Peyer's patch (tissue), 4 donors: ENCODE measurements at regions not wholly inside any gene's neighbourhood (a gene's known extent, or its start where the extent isn't known, plus 50 kb on each side); places are given as distances from the start of the nearest gene placed in this dataset.

Experiments
- DNase-seq, 3 donors: peaks; one replicate each; pipeline ENCODE4 v3.0.0-alpha.2; 2017 to 2019
- H3K27ac ChIP-seq, 4 donors: fragments of 200-600 bp; sonication (generic); one replicate each; pipeline ENCODE4 v1.5.1; 2016 to 2019
- H3K27me3 ChIP-seq, 2 donors: fragments of 200-600 bp; sonication (generic); one replicate each; pipeline ENCODE4 v1.5.1; 2019
- H3K36me3 ChIP-seq, 3 donors: fragments of 200-600 bp; sonication (generic); one replicate each; pipeline ENCODE4 v1.5.1; 2016 to 2019
- H3K4me1 ChIP-seq, 4 donors: fragments of 200-600 bp; sonication (generic); one replicate each; pipeline ENCODE4 v1.5.1; 2016 to 2019
- H3K4me3 ChIP-seq, 4 donors: fragments of 200-600 bp; sonication (generic); 1 replicate in 3 of 4; 2 replicates in 1 of 4; pipeline ENCODE4 v1.5.1; 2016 to 2019; ENCODE audit warnings: mild to moderate bottlenecking in 1 of 4
- H3K9me3 ChIP-seq, 4 donors: fragments of 200-600 bp; sonication (generic); one replicate each; pipeline ENCODE4 v1.5.1; 2016 to 2019; ENCODE audit warnings: mild to moderate bottlenecking in 1 of 4
- POLR2A ChIP-seq, 2 donors: fragments of 450-650 bp; IDR thresholded peaks; one replicate each; pipeline ENCODE4 v1.5.1; 2017; ENCODE audit warnings: antibody characterized with exemption in 2 of 2, mild to moderate bottlenecking in 2 of 2, moderate library complexity in 2 of 2
- TF ChIP-seq, protein P1 (sequence below), 6 experiments: fragments of 450-650 bp in 4 of 6; fragments of 200-600 bp in 2 of 6; sonication (generic) in 1 of 6; IDR thresholded peaks; one replicate each; pipeline ENCODE4 v1.5.1; 2017 to 2019; ENCODE audit warnings: antibody characterized with exemption in 6 of 6, mild to moderate bottlenecking in 3 of 6, moderate library complexity in 1 of 6

- no peak overlapping the region for H3K4me3 ChIP-seq
- H3K36me3 ChIP-seq = no peaks in the 10 kb centered on the region
- TF ChIP-seq, protein P1, sequence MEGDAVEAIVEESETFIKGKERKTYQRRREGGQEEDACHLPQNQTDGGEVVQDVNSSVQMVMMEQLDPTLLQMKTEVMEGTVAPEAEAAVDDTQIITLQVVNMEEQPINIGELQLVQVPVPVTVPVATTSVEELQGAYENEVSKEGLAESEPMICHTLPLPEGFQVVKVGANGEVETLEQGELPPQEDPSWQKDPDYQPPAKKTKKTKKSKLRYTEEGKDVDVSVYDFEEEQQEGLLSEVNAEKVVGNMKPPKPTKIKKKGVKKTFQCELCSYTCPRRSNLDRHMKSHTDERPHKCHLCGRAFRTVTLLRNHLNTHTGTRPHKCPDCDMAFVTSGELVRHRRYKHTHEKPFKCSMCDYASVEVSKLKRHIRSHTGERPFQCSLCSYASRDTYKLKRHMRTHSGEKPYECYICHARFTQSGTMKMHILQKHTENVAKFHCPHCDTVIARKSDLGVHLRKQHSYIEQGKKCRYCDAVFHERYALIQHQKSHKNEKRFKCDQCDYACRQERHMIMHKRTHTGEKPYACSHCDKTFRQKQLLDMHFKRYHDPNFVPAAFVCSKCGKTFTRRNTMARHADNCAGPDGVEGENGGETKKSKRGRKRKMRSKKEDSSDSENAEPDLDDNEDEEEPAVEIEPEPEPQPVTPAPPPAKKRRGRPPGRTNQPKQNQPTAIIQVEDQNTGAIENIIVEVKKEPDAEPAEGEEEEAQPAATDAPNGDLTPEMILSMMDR (IDR thresholded peaks at IDR 0.05) = no peak
- TF ChIP-seq POLR2A (IDR thresholded peaks at IDR 0.05) = no peak
- H3K27ac ChIP-seq = no peak overlapping the region
- no peaks in the 10 kb centered on the region for H3K9me3 ChIP-seq
- DNase-seq = no peak
- no peaks in the 10 kb centered on the region for H3K4me1 ChIP-seq
- no peaks in the 10 kb centered on the region for H3K27me3 ChIP-seq
Measured at GRCh38 chr2:207304761-207305160, 139.0 kb upstream of the KLF7 start.

DNA sequence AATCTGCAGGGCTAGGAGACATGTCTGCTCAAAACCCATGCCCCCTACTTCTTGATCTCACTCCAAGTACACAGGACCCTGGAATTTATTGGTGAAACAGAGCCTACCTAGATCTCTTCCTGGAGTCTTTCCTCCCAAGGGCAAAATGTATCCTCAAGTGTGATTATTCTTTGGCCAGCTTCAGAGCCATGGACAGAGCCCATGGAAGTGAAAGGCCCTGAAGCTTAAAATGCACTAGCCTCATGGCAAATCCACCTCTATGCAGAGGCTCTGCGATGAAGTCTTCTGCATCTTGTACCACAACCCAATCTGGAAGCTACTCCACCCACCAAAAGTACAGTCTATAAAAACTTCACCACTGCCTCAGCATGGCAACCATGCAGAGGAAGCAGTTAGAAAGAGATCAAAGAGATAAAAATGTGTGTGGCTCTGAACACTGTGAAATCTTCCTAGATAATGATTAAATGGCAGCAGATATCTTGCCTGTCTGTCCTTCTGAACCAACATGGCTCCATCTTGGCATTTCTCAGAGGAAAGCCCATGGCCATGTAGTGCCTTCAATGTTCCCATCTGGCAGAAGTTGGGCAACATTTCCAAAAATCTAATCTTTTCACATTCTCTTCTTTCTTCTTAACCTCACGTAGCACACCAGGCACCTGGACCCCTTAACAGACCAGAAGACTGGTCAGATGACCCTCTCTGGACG, 142.9 kb upstream of the KLF7 start:
- Histone ChIP-seq H3K36me3 (no peaks in the 10 kb centered on the region), H3K4me1 (peaks cover 0 to 6% (median 0%) of the 10 kb centered on the region in 4 donors)
- no peak for TF ChIP-seq POLR2A (IDR thresholded peaks at IDR 0.05)
- TF ChIP-seq, protein P1 (IDR thresholded peaks at IDR 0.05) = no peak

GRCh38 chr2:207311316-207312005, 145.7 kb upstream of the KLF7 start:
- TF ChIP-seq, protein P1 (IDR thresholded peaks at IDR 0.05) = peak in 1 of 6 experiments; percentile 14
- TF ChIP-seq POLR2A (IDR thresholded peaks at IDR 0.05) = peak in 1 of 2 donors; percentile 33
- H3K27ac ChIP-seq = peak overlapping the region in 2 of 4 donors; percentile 46 to 64
- no peaks in the 10 kb centered on the region for H3K27me3 ChIP-seq
- no peaks in the 10 kb centered on the region for H3K36me3 ChIP-seq
- peaks cover 0 to 6% (median 0%) of the 10 kb centered on the region in 4 donors for H3K4me1 ChIP-seq
- peak in 1 of 3 donors; percentile 75 for DNase-seq
- H3K9me3 ChIP-seq = no peaks in the 10 kb centered on the region
- H3K4me3 ChIP-seq = no peak overlapping the region

More for the DNA sequence above, 142.9 kb upstream of the KLF7 start:
- DNase-seq = no peak
- Histone ChIP-seq H3K4me3 (no peak overlapping the region), H3K9me3 (no peaks in the 10 kb centered on the region), H3K27me3 (no peaks in the 10 kb centered on the region), H3K27ac (no peak overlapping the region)

DNA sequence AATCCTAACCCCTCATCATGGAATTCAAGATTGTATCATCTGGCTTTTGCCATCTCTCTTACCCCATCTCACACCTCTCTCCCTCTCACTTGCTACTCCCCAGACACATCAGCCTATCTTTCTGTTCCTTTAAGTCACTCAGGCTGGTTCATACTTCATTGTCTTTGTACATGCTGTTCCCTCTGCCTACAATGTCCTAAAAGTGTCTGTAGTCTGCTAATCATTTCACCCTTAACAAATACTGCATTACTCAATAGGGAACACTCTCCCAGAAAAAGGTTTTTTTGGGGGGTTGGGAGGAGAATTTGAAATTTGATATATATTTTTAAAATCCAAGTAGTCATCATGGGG, 146.2 kb upstream of the KLF7 start:
- no peak for TF ChIP-seq POLR2A (IDR thresholded peaks at IDR 0.05)
- TF ChIP-seq, protein P1 (IDR thresholded peaks at IDR 0.05) = no peak
- H3K4me3 ChIP-seq = no peak overlapping the region
- H3K9me3 ChIP-seq = no peaks in the 10 kb centered on the region

DNA sequence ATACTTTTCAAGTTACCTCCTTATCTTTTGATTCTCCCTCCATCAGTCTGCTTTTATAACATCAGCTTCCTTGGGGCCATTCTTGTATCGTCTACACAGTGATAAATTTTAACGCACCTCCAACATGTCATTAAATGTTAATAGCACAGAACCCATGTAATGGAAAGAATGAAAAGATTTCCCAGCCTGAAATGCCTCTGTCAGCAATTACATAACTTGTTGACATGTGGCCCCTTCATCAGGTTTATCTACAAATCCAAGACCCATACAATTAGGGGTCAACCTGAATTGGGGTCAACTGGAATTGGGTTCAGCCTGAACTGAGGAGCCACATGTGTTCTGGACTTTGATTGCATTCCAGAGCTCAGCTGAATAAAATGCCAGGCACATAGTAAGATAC, 148.2 kb upstream of the KLF7 start:
- Histone ChIP-seq H3K27ac (no peak overlapping the region), H3K4me1 (peaks cover 0 to 6% (median 0%) of the 10 kb centered on the region in 4 donors), H3K4me3 (no peak overlapping the region), H3K27me3 (no peaks in the 10 kb centered on the region), H3K36me3 (no peaks in the 10 kb centered on the region), H3K9me3 (no peaks in the 10 kb centered on the region)
- no peak for DNase-seq
- TF ChIP-seq POLR2A (IDR thresholded peaks at IDR 0.05) = no peak
- TF ChIP-seq, protein P1 (IDR thresholded peaks at IDR 0.05) = no peak

More for the DNA sequence above, 146.2 kb upstream of the KLF7 start:
- Histone ChIP-seq H3K36me3 (no peaks in the 10 kb centered on the region), H3K4me1 (peaks cover 0 to 6% (median 0%) of the 10 kb centered on the region in 4 donors), H3K27me3 (no peaks in the 10 kb centered on the region), H3K27ac (peak overlapping the region in 1 of 4 donors; percentile 64)
- no peak for DNase-seq
